CD4-positive, alpha-beta memory T cell (primary cell): ENCODE measurements at regions not wholly inside any gene's neighbourhood (a gene's known extent, or its start where the extent isn't known, plus 50 kb on each side); places are given as distances from the start of the nearest gene placed in this dataset.

ENCODE experiments used
- CTCF ChIA-PET: fragments of 350-600 bp; sonication (Branson Sonifier 250); formaldehyde crosslinking; loops from one replicate; lab custom pipeline; 2021; ENCODE audit warnings: inconsistent platforms; ENCODE audit not compliant: partially characterized antibody; lab: Charles Lee
- POLR2A ChIA-PET: fragments of 350-600 bp; sonication (Branson Sonifier 250); formaldehyde crosslinking; loops from one replicate; lab custom pipeline; 2021; ENCODE audit not compliant: partially characterized antibody; lab: Charles Lee
- DNase-seq, 5 donors: peaks; one replicate each; pipeline versions ENCODE4 v3.0.0 to v3.0.0-alpha.2; 2020 to 2022; ENCODE audit warnings: mixed read lengths in 1 of 5
- H3K27ac ChIP-seq: one replicate; pipeline ENCODE4 v1.7.0; 2013; ENCODE audit warnings: low read depth, low read length
- H3K27me3 ChIP-seq: 2 replicates; pipeline ENCODE4 v1.7.0; 2013; ENCODE audit warnings: mild to moderate bottlenecking, low read length, moderate library complexity; ENCODE audit not compliant: insufficient read depth
- H3K36me3 ChIP-seq: 2 replicates; pipeline ENCODE4 v1.7.0; 2013; ENCODE audit warnings: mild to moderate bottlenecking, low read length, moderate library complexity; ENCODE audit not compliant: insufficient read depth
- H3K4me1 ChIP-seq: 2 replicates; pipeline ENCODE4 v1.7.0; 2013; ENCODE audit warnings: mild to moderate bottlenecking, low read length, moderate library complexity; ENCODE audit not compliant: insufficient read depth
- H3K4me3 ChIP-seq, 2 donors: one replicate each; pipeline ENCODE4 v1.7.0; 2013; ENCODE audit warnings: low read length in 2 of 2, mild to moderate bottlenecking in 1 of 2
- H3K9me3 ChIP-seq, 2 donors: one replicate each; pipeline ENCODE4 v1.7.0; 2013; ENCODE audit warnings: low read length in 2 of 2, control low read depth in 1 of 2; ENCODE audit not compliant: control insufficient read depth in 1 of 2
- H3K27ac Mint-ChIP-seq, 7 donors: one replicate each; pipeline ENCODE4 v1.8.0; 2020 to 2021; ENCODE audit warnings: mixed read lengths in 7 of 7, mild to moderate bottlenecking in 6 of 7, inconsistent platforms in 3 of 7, moderate library complexity in 3 of 7
- H3K27me3 Mint-ChIP-seq, 2 donors: one replicate each; pipeline ENCODE4 v1.8.0; 2020 to 2021; ENCODE audit warnings: mixed read lengths in 2 of 2
- H3K36me3 Mint-ChIP-seq, 2 donors: one replicate each; pipeline ENCODE4 v1.8.0; 2020 to 2021; ENCODE audit warnings: mixed read lengths in 2 of 2, inconsistent platforms in 1 of 2, mild to moderate bottlenecking in 1 of 2
- H3K4me1 Mint-ChIP-seq, 4 donors: one replicate each; pipeline ENCODE4 v1.8.0; 2020 to 2021; ENCODE audit warnings: mixed read lengths in 4 of 4, mild to moderate bottlenecking in 1 of 4
- H3K4me3 Mint-ChIP-seq, 8 donors: one replicate each; pipeline ENCODE4 v1.8.0; 2020 to 2021; ENCODE audit warnings: mixed read lengths in 8 of 8, mild to moderate bottlenecking in 7 of 8, moderate library complexity in 6 of 8, inconsistent platforms in 3 of 8
- H3K9me3 Mint-ChIP-seq, 8 donors: one replicate each; pipeline ENCODE4 v1.8.0; 2020 to 2021; ENCODE audit warnings: mixed read lengths in 8 of 8, mild to moderate bottlenecking in 5 of 8, inconsistent platforms in 3 of 8, moderate library complexity in 1 of 8
- intact Hi-C: fragments of 100-400 bp; cut with micrococcal nuclease; formaldehyde crosslinking; loops from one replicate; pipeline ENCODE4 v1.15.1; 2023

DNA sequence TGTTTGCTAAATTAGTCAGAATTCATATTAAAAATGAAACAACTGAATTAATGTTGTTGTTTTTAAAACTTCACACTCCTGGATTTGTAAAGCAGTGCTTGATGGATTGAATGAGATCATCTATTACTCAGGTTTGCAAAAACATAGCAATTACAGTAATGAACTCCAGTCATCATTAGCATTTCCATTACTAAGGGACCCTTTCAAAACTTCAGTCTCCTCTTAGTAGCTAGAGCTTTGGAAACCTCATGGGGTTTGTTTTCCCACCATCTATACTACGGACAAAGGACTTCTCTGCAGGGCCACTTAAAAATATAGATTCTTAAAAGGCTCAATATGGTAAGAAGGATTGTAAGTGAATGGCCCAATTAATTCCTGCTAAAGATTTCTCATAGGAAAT is 174.5 kb upstream of the PRNP start:
- intact Hi-C loops = no loop called here
- DNase-seq = no peak
- Mint-ChIP-seq H3K4me3 (no peak overlapping the region), H3K9me3 (peaks cover 0 to 24% (median 10%) of the 10 kb centered on the region in 8 donors), H3K36me3 (no peaks in the 10 kb centered on the region), H3K27ac (no peak overlapping the region), H3K4me1 (no peaks in the 10 kb centered on the region), H3K27me3 (peaks cover 29 to 37% of the 10 kb centered on the region in 2 donors)
- no peaks in the 10 kb centered on the region for H3K36me3 ChIP-seq
- ChIA-PET CTCF (no interaction called here), POLR2A (no interaction called here)
- no peak overlapping the region for H3K27ac ChIP-seq
- no peaks in the 10 kb centered on the region for H3K9me3 ChIP-seq
- H3K4me3 ChIP-seq = no peak overlapping the region
- H3K4me1 ChIP-seq = no peaks in the 10 kb centered on the region
- H3K27me3 ChIP-seq = no peaks in the 10 kb centered on the region

DNA sequence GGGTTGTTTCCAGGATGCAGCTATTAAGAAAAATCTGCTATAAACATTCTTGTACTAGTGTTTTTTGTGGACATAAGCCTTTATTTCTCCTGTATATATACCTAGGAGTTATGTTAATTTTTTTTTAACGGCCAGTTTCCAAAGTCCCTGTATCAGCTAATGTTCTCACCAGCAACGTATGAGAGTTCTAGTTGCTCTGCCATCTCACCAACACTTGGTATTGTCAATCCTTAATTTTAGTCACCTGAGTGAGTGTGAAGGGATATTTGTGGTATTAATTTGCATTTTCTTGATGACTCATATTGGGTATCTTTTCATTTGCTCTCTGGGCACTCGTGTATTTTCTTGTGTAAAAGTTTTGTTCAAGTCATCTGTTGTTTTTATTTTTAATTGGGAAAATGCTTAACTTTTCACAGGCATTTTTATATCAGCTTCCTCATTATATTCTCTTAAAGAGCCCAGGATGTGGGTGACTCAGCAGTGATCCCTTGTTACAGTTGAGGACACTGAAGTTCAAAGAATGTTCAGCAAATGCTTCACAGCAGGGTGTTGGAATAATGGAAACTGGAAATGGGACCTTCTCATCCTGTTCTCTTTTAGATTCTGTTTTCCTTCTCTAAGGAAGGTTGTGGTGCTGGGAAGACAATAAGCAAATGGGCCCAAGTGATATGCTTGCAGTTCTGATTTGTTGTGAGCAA is 176.3 kb upstream of the PRNP start:
- CTCF ChIA-PET = interaction anchor here (0.6 kb wide), 1 partner anchor 10 kb away, joined by 3 read pairs; no protein-coding TSS in a partner anchor
- no peak overlapping the region for H3K4me3 ChIP-seq
- no peaks in the 10 kb centered on the region for H3K27me3 ChIP-seq
- intact Hi-C loops = no loop called here
- POLR2A ChIA-PET = no interaction called here
- H3K9me3 Mint-ChIP-seq = peaks cover 4 to 24% (median 10%) of the 10 kb centered on the region in 8 donors
- H3K4me1 Mint-ChIP-seq = no peaks in the 10 kb centered on the region
- no peak overlapping the region for H3K4me3 Mint-ChIP-seq
- H3K27me3 Mint-ChIP-seq = peaks cover 32 to 36% of the 10 kb centered on the region in 2 donors
- no peaks in the 10 kb centered on the region for H3K9me3 ChIP-seq
- no peaks in the 10 kb centered on the region for H3K36me3 ChIP-seq
- H3K27ac ChIP-seq = no peak overlapping the region
- no peaks in the 10 kb centered on the region for H3K36me3 Mint-ChIP-seq
- H3K27ac Mint-ChIP-seq = no peak overlapping the region
- no peaks in the 10 kb centered on the region for H3K4me1 ChIP-seq
- DNase-seq = no peak

DNA sequence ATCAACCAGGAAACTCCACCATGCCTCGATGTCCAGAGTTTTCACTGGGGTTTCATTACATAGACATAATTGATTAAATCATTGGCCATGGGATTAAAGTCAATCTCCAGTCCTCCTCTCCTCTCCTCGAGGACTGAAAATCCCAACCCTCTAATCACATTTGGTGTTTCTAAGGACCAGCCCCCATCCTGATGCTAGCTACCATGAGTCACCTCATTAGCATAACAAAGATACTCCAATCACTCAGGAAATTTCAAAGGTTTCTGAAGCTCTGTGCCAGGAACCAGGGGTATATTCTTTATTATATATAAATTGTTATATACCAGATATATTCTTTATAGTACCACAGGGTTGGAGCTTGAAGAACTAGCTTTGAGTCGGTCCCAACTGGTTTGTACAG is 177.5 kb upstream of the PRNP start:
- H3K9me3 ChIP-seq = no peaks in the 10 kb centered on the region
- no peak overlapping the region for H3K4me3 Mint-ChIP-seq
- no peaks in the 10 kb centered on the region for H3K27me3 ChIP-seq
- CTCF ChIA-PET = no interaction called here
- no peaks in the 10 kb centered on the region for H3K4me1 Mint-ChIP-seq
- no peaks in the 10 kb centered on the region for H3K4me1 ChIP-seq
- no peaks in the 10 kb centered on the region for H3K36me3 ChIP-seq
- H3K36me3 Mint-ChIP-seq = no peaks in the 10 kb centered on the region
- no peak overlapping the region for H3K4me3 ChIP-seq
- no peak overlapping the region for H3K27ac Mint-ChIP-seq
- POLR2A ChIA-PET = no interaction called here
- peaks cover 33 to 41% of the 10 kb centered on the region in 2 donors for H3K27me3 Mint-ChIP-seq
- H3K9me3 Mint-ChIP-seq = peaks cover 4 to 24% (median 10%) of the 10 kb centered on the region in 8 donors
- intact Hi-C loops = no loop called here
- H3K27ac ChIP-seq = no peak overlapping the region
- DNase-seq = no peak

GRCh38 chr20:4507288-4507719 is 179.0 kb upstream of the PRNP start:
- Histone ChIP-seq H3K9me3 (no peaks in the 10 kb centered on the region), H3K4me1 (no peaks in the 10 kb centered on the region), H3K27me3 (no peaks in the 10 kb centered on the region), H3K4me3 (no peak overlapping the region), H3K27ac (no peak overlapping the region), H3K36me3 (no peaks in the 10 kb centered on the region)
- no peak for DNase-seq
- Mint-ChIP-seq H3K27me3 (peaks cover 34 to 35% of the 10 kb centered on the region in 2 donors), H3K4me3 (no peak overlapping the region), H3K9me3 (peaks cover 4 to 24% (median 10%) of the 10 kb centered on the region in 8 donors), H3K27ac (no peak overlapping the region), H3K36me3 (no peaks in the 10 kb centered on the region), H3K4me1 (no peaks in the 10 kb centered on the region)
- ChIA-PET CTCF (no interaction called here), POLR2A (no interaction called here)
- intact Hi-C loops = no loop called here

GRCh38 chr20:4504814-4505213 is 181.4 kb upstream of the PRNP start:
- no peaks in the 10 kb centered on the region for H3K4me1 Mint-ChIP-seq
- H3K4me3 Mint-ChIP-seq = no peak overlapping the region
- H3K27me3 Mint-ChIP-seq = peaks cover 30 to 37% of the 10 kb centered on the region in 2 donors
- H3K9me3 Mint-ChIP-seq = peaks cover 2 to 21% (median 8%) of the 10 kb centered on the region in 8 donors
- CTCF ChIA-PET = no interaction called here
- no peak overlapping the region for H3K27ac Mint-ChIP-seq
- intact Hi-C loops = no loop called here
- H3K27me3 ChIP-seq = no peaks in the 10 kb centered on the region
- DNase-seq = no peak
- no peaks in the 10 kb centered on the region for H3K4me1 ChIP-seq
- H3K36me3 ChIP-seq = no peaks in the 10 kb centered on the region
- H3K36me3 Mint-ChIP-seq = no peaks in the 10 kb centered on the region
- no peak overlapping the region for H3K4me3 ChIP-seq
- H3K9me3 ChIP-seq = no peaks in the 10 kb centered on the region
- POLR2A ChIA-PET = no interaction called here
- H3K27ac ChIP-seq = no peak overlapping the region

- no peaks in the 10 kb centered on the region for H3K36me3 ChIP-seq
- no peak overlapping the region for H3K4me3 Mint-ChIP-seq
- no peaks in the 10 kb centered on the region for H3K27me3 ChIP-seq
- H3K27ac Mint-ChIP-seq = no peak overlapping the region
- no peak for DNase-seq
- H3K36me3 Mint-ChIP-seq = no peaks in the 10 kb centered on the region
- peaks cover 28 to 48% of the 10 kb centered on the region in 2 donors for H3K27me3 Mint-ChIP-seq
- no peaks in the 10 kb centered on the region for H3K9me3 ChIP-seq
- intact Hi-C loops = no loop called here
- H3K27ac ChIP-seq = no peak overlapping the region
- peaks cover 3 to 14% (median 6%) of the 10 kb centered on the region in 8 donors for H3K9me3 Mint-ChIP-seq
- no peaks in the 10 kb centered on the region for H3K4me1 ChIP-seq
- ChIA-PET CTCF (no interaction called here), POLR2A (no interaction called here)
- H3K4me1 Mint-ChIP-seq = no peaks in the 10 kb centered on the region
- no peak overlapping the region for H3K4me3 ChIP-seq
These were observed 183.5 kb upstream of the PRNP start for GRCh38 chr20:4502756-4503155.

- no peak overlapping the region for H3K4me3 ChIP-seq
- Mint-ChIP-seq H3K27ac (no peak overlapping the region), H3K27me3 (peaks cover 6 to 25% of the 10 kb centered on the region in 2 donors), H3K4me1 (no peaks in the 10 kb centered on the region), H3K36me3 (no peaks in the 10 kb centered on the region), H3K4me3 (no peak overlapping the region), H3K9me3 (peaks cover 0 to 4% (median 0%) of the 10 kb centered on the region in 8 donors)
- ChIA-PET POLR2A (no interaction called here), CTCF (no interaction called here)
- H3K27ac ChIP-seq = no peak overlapping the region
- DNase-seq = no peak
- no peaks in the 10 kb centered on the region for H3K36me3 ChIP-seq
- intact Hi-C loops = no loop called here
- H3K9me3 ChIP-seq = no peaks in the 10 kb centered on the region
- no peaks in the 10 kb centered on the region for H3K4me1 ChIP-seq
- no peaks in the 10 kb centered on the region for H3K27me3 ChIP-seq
These were observed 192.9 kb upstream of the PRNP start for GRCh38 chr20:4493386-4493785.
